ENCODE measurements at regions not wholly inside any gene's neighbourhood (a gene's known extent, or its start where the extent isn't known, plus 50 kb on each side); places are given as distances from the start of the nearest gene placed in this dataset.

DNA sequence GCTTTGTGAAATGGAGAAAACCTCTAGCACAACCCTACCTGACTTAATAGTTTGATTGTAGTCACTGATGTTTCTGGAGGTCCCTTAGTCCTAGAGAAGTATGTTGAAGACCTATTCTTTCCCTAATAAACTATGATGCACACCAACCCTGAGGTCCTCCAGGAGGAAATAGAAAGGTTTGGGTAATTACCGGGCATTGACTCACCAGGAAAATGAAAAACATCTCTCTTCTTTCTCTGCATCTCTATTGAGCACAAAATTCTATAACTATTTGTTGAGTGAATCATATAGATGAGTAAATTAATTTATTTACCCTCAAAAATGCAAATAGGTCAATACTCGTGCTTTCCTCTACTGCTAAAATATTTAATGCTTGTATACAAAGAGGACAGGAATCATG is 582.4 kb upstream of the FAM241A start:
- no peak overlapping the region for H3K4me2 ChIP-seq (ENCODE audit: low read depth, low read length, poor library complexity, severe bottlenecking)
- no peaks in the 10 kb centered on the region for H3K27me3 ChIP-seq (ENCODE audit: low read length)
- no peak overlapping the region for H2AFZ ChIP-seq (ENCODE audit: low read depth, low read length, severe bottlenecking)
- H3K79me2 ChIP-seq (ENCODE audit: insufficient read depth, low read length) = no peaks in the 10 kb centered on the region
- no peaks in the 10 kb centered on the region for H3K9me3 ChIP-seq (ENCODE audit: insufficient read depth, low read length)
- H3K27ac ChIP-seq (ENCODE audit: low read depth, low read length) = no peak overlapping the region
- no peaks in the 10 kb centered on the region for H3F3A ChIP-seq (ENCODE audit: insufficient read depth)
- H3K9me2 ChIP-seq (replicated peaks; ENCODE audit: insufficient read depth, low read length) = no peaks in the 10 kb centered on the region
- H3K9ac ChIP-seq (ENCODE audit: low read length) = no peak overlapping the region
- no peak overlapping the region for H3K4me3 ChIP-seq (ENCODE audit: insufficient read depth, low read length, poor library complexity, severe bottlenecking)
- no peak for TF ChIP-seq CTCF (IDR thresholded peaks at IDR 0.05; ENCODE audit: insufficient read depth, low read length, poor library complexity, severe bottlenecking)
- no peak for TF ChIP-seq EZH2phosphoT487 (conservative IDR thresholded peaks at IDR 0.05; ENCODE audit: low read length)
- no peaks in the 10 kb centered on the region for H3K36me3 ChIP-seq (ENCODE audit: low read length)
- H4K20me1 ChIP-seq (ENCODE audit: low read depth, low read length) = no peaks in the 10 kb centered on the region

- no peaks in the 10 kb centered on the region for H4K20me1 ChIP-seq (ENCODE audit: low read depth, low read length)
- TF ChIP-seq CTCF (IDR thresholded peaks at IDR 0.05; ENCODE audit: insufficient read depth, low read length, poor library complexity, severe bottlenecking) = no peak
- TF ChIP-seq EZH2phosphoT487 (conservative IDR thresholded peaks at IDR 0.05; ENCODE audit: low read length) = no peak
Observed at GRCh38 chr4:111572470-111572869, 572.8 kb upstream of the FAM241A start.

GRCh38 chr4:111573386-111573785 is 571.9 kb upstream of the FAM241A start:
- Histone ChIP-seq H3K9ac (ENCODE audit: low read length) (no peak overlapping the region), H3K79me2 (ENCODE audit: insufficient read depth, low read length) (no peaks in the 10 kb centered on the region), H3K4me2 (ENCODE audit: low read depth, low read length, poor library complexity, severe bottlenecking) (no peak overlapping the region), H3F3A (ENCODE audit: insufficient read depth) (no peaks in the 10 kb centered on the region), H3K27ac (ENCODE audit: low read depth, low read length) (no peak overlapping the region), H3K9me3 (ENCODE audit: insufficient read depth, low read length) (no peaks in the 10 kb centered on the region), H3K9me2 (replicated peaks; ENCODE audit: insufficient read depth, low read length) (no peaks in the 10 kb centered on the region), H2AFZ (ENCODE audit: low read depth, low read length, severe bottlenecking) (no peak overlapping the region), H3K4me3 (ENCODE audit: insufficient read depth, low read length, poor library complexity, severe bottlenecking) (no peak overlapping the region), H3K36me3 (ENCODE audit: low read length) (no peaks in the 10 kb centered on the region), H3K27me3 (ENCODE audit: low read length) (no peaks in the 10 kb centered on the region), H4K20me1 (ENCODE audit: low read depth, low read length) (no peaks in the 10 kb centered on the region)
- TF ChIP-seq CTCF (IDR thresholded peaks at IDR 0.05; ENCODE audit: insufficient read depth, low read length, poor library complexity, severe bottlenecking) (no peak), EZH2phosphoT487 (conservative IDR thresholded peaks at IDR 0.05; ENCODE audit: low read length) (no peak)

More at GRCh38 chr4:111572470-111572869, 572.8 kb upstream of the FAM241A start:
- no peak overlapping the region for H3K4me3 ChIP-seq (ENCODE audit: insufficient read depth, low read length, poor library complexity, severe bottlenecking)
- no peaks in the 10 kb centered on the region for H3K27me3 ChIP-seq (ENCODE audit: low read length)
- no peak overlapping the region for H3K4me2 ChIP-seq (ENCODE audit: low read depth, low read length, poor library complexity, severe bottlenecking)
- no peaks in the 10 kb centered on the region for H3K36me3 ChIP-seq (ENCODE audit: low read length)
- no peaks in the 10 kb centered on the region for H3K79me2 ChIP-seq (ENCODE audit: insufficient read depth, low read length)
- H3K9me3 ChIP-seq (ENCODE audit: insufficient read depth, low read length) = no peaks in the 10 kb centered on the region
- H2AFZ ChIP-seq (ENCODE audit: low read depth, low read length, severe bottlenecking) = no peak overlapping the region
- H3K27ac ChIP-seq (ENCODE audit: low read depth, low read length) = no peak overlapping the region
- no peaks in the 10 kb centered on the region for H3K9me2 ChIP-seq (replicated peaks; ENCODE audit: insufficient read depth, low read length)
- H3K9ac ChIP-seq (ENCODE audit: low read length) = no peak overlapping the region
- H3F3A ChIP-seq (ENCODE audit: insufficient read depth) = no peaks in the 10 kb centered on the region
